ENCODE measurements at regions not wholly inside any gene's neighbourhood (a gene's known extent, or its start where the extent isn't known, plus 50 kb on each side); places are given as distances from the start of the nearest gene placed in this dataset.

DNA sequence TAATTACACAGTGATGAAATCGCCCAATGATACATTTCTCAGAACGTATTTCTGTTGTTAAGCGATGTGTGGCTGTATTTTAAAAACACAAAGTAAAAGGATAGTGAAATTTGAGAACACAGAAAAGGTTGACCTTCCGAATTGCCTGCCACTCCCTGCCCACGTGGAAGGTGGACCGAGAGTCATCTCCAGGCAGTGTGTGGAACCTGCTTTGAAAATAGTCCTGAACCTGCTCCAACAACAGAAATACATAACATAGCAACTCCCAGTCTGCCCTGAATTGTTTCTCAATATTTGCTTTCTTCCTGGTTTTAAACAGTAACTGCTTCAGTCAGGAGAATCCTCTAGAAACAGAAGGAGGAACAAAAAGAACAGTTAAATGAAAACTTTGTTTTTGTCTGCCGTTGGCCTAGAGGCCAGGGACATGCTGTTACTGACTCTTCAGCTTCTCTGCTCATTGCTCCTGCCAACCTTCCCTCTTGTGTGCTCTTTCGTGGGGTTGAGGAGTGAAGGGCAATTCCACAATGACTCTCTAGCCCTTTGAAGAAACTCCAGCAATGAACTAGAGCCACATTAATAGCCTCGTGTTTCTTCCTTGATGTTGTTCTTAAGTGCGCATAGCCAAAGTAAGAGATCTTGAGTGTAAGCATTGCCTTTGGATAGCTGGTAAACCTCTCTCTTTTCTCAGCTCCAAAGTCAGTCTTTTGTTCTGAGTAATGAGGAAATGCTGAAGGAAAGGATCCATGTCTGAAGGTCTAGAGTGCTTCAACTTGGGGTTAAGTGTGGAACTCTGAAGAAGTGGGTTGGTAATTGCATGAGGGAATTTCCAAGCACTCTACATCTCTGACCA is 452.5 kb upstream of the CCL2 start:
- Histone ChIP-seq H3K36me3 (ENCODE audit: insufficient read depth, low read length) (no peaks in the 10 kb centered on the region), H3K4me3 (ENCODE audit: low read length) (no peak overlapping the region), H3K27me3 (ENCODE audit: insufficient read depth, low read length) (no peaks in the 10 kb centered on the region), H3K4me1 (ENCODE audit: insufficient read depth, low read length) (peaks cover 13% of the 10 kb centered on the region; the same call in 1 of the 2 replicates), H3K9me3 (ENCODE audit: insufficient read depth, low read depth, low read length) (no peaks in the 10 kb centered on the region), H3K27ac (ENCODE audit: low read depth, low read length) (no peak overlapping the region), H3K9ac (ENCODE audit: low read depth, low read length) (no peak overlapping the region)
- WGBS = 94% methylated on average over 10 of the region's 10 CpGs

DNA sequence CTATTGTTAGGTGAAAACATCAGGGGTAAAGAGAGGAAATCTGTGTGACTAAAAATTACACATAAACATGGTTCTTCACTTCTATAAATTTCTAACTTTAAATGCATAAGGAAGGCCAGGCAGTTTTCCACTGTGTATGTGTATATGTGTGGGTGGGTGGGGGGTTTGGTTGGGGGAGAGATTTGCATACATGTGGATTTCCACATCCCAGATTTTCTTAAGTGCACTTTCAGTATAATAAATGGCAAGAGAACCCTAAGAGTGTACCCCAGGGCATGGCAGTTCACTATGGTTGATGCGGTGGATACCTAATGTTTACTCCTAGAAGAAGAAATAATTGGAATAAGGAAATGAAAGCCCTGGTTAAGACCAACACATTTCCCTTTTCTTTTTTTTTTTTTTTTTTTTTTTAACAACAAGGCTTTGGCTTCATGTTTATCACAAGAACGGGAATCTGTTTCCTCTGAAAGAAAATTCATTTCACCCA is 451.8 kb upstream of the CCL2 start:
- no peak overlapping the region for H3K4me3 ChIP-seq (ENCODE audit: low read length)
- no peaks in the 10 kb centered on the region for H3K9me3 ChIP-seq (ENCODE audit: insufficient read depth, low read depth, low read length)
- no peaks in the 10 kb centered on the region for H3K36me3 ChIP-seq (ENCODE audit: insufficient read depth, low read length)
- H3K27me3 ChIP-seq (ENCODE audit: insufficient read depth, low read length) = no peaks in the 10 kb centered on the region
- no peak overlapping the region for H3K9ac ChIP-seq (ENCODE audit: low read depth, low read length)
- peaks cover 13% of the 10 kb centered on the region; the same call in 1 of the 2 replicates for H3K4me1 ChIP-seq (ENCODE audit: insufficient read depth, low read length)
- 93% methylated on average over 2 of the region's 2 CpGs for WGBS
- no peak overlapping the region for H3K27ac ChIP-seq (ENCODE audit: low read depth, low read length)

- no peak overlapping the region for H3K27ac ChIP-seq (ENCODE audit: low read depth, low read length)
- H3K4me3 ChIP-seq (ENCODE audit: low read length) = no peak overlapping the region
- no peaks in the 10 kb centered on the region for H3K27me3 ChIP-seq (ENCODE audit: insufficient read depth, low read length)
- peaks cover 13% of the 10 kb centered on the region; the same call in 1 of the 2 replicates for H3K4me1 ChIP-seq (ENCODE audit: insufficient read depth, low read length)
- H3K9me3 ChIP-seq (ENCODE audit: insufficient read depth, low read depth, low read length) = no peaks in the 10 kb centered on the region
- no peak overlapping the region for H3K9ac ChIP-seq (ENCODE audit: low read depth, low read length)
- 96% methylated on average over 2 of the region's 2 CpGs for WGBS
- no peaks in the 10 kb centered on the region for H3K36me3 ChIP-seq (ENCODE audit: insufficient read depth, low read length)
Observed at GRCh38 chr17:33803686-33804085, 451.4 kb upstream of the CCL2 start.

- Histone ChIP-seq H3K27me3 (ENCODE audit: insufficient read depth, low read length) (no peaks in the 10 kb centered on the region), H3K27ac (ENCODE audit: low read depth, low read length) (no peak overlapping the region), H3K36me3 (ENCODE audit: insufficient read depth, low read length) (no peaks in the 10 kb centered on the region), H3K9me3 (ENCODE audit: insufficient read depth, low read depth, low read length) (no peaks in the 10 kb centered on the region), H3K4me3 (ENCODE audit: low read length) (no peak overlapping the region), H3K9ac (ENCODE audit: low read depth, low read length) (no peak overlapping the region), H3K4me1 (ENCODE audit: insufficient read depth, low read length) (peaks cover 13% of the 10 kb centered on the region; the same call in 1 of the 2 replicates)
- WGBS = 97% methylated on average over 3 of the region's 4 CpGs
Observed at GRCh38 chr17:33804401-33804800, 450.7 kb upstream of the CCL2 start.

- Histone ChIP-seq H3K4me3 (ENCODE audit: low read length) (no peak overlapping the region), H3K27me3 (ENCODE audit: insufficient read depth, low read length) (no peaks in the 10 kb centered on the region), H3K9me3 (ENCODE audit: insufficient read depth, low read depth, low read length) (no peaks in the 10 kb centered on the region), H3K4me1 (ENCODE audit: insufficient read depth, low read length) (peaks cover 17% of the 10 kb centered on the region), H3K27ac (ENCODE audit: low read depth, low read length) (no peak overlapping the region), H3K9ac (ENCODE audit: low read depth, low read length) (no peak overlapping the region), H3K36me3 (ENCODE audit: insufficient read depth, low read length) (no peaks in the 10 kb centered on the region)
Observed at GRCh38 chr17:33806631-33807030, 448.5 kb upstream of the CCL2 start.

DNA sequence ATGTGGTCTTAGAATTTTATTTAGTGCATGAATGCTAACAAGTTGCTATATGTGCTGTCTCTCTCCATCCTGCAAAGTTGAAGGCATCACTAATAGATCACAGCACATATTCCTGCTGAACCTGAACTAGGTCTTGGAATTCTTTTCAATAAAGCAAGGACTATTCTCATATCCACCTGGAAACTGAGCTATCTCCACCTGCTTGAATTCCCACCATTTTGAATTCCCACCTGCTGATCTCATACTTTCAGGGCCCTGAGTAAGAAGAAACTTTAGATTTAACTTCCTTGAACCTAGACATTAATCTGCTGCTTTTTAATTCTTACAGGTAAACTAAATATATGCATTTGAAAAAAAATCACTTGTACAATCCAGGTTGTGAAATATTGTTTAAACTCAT is 445.3 kb upstream of the CCL2 start:
- peaks cover 24% of the 10 kb centered on the region for H3K4me1 ChIP-seq (ENCODE audit: insufficient read depth, low read length)
- no peak overlapping the region for H3K9ac ChIP-seq (ENCODE audit: low read depth, low read length)
- no peak overlapping the region for H3K27ac ChIP-seq (ENCODE audit: low read depth, low read length)
- H3K9me3 ChIP-seq (ENCODE audit: insufficient read depth, low read depth, low read length) = no peaks in the 10 kb centered on the region
- H3K27me3 ChIP-seq (ENCODE audit: insufficient read depth, low read length) = no peaks in the 10 kb centered on the region
- no peaks in the 10 kb centered on the region for H3K36me3 ChIP-seq (ENCODE audit: insufficient read depth, low read length)
- no peak overlapping the region for H3K4me3 ChIP-seq (ENCODE audit: low read length)

GRCh38 chr17:33811004-33811760 is 443.9 kb upstream of the CCL2 start:
- Histone ChIP-seq H3K4me3 (ENCODE audit: low read length) (no peak overlapping the region), H3K9ac (ENCODE audit: low read depth, low read length) (no peak overlapping the region), H3K9me3 (ENCODE audit: insufficient read depth, low read depth, low read length) (no peaks in the 10 kb centered on the region), H3K27me3 (ENCODE audit: insufficient read depth, low read length) (no peaks in the 10 kb centered on the region), H3K27ac (ENCODE audit: low read depth, low read length) (no peak overlapping the region), H3K4me1 (ENCODE audit: insufficient read depth, low read length) (peaks cover 18% of the 10 kb centered on the region), H3K36me3 (ENCODE audit: insufficient read depth, low read length) (no peaks in the 10 kb centered on the region)
- 84% methylated on average over 7 of the region's 7 CpGs for WGBS

- Histone ChIP-seq H3K36me3 (ENCODE audit: insufficient read depth, low read length) (no peaks in the 10 kb centered on the region), H3K9ac (ENCODE audit: low read depth, low read length) (no peak overlapping the region), H3K4me3 (ENCODE audit: low read length) (no peak overlapping the region), H3K27ac (ENCODE audit: low read depth, low read length) (no peak overlapping the region), H3K9me3 (ENCODE audit: insufficient read depth, low read depth, low read length) (no peaks in the 10 kb centered on the region), H3K4me1 (ENCODE audit: insufficient read depth, low read length) (peaks cover 11% of the 10 kb centered on the region; the same call in 1 of the 2 replicates), H3K27me3 (ENCODE audit: insufficient read depth, low read length) (no peaks in the 10 kb centered on the region)
- WGBS = 79% methylated on average over 3 of the region's 4 CpGs
Observed at GRCh38 chr17:33811984-33812577, 443.0 kb upstream of the CCL2 start.

DNA sequence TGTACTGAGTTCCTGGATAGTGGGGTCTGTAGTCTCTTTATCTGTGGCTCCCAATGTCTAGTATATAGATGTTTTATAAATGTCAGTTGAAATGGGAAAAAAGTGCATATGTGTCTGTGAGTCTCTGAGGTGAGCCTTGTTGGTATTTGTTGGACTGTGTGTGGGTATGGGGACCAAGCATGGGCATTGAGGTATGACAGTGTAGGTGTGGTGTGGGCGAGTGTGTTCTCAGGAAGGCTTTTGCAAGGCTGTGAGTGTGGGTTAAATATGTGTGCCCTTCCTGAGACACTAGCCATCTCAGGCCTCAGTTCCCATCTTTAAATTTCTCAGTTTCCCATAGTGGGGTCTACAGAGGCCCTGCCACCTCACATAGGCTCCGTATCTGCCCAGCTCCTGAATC is 440.2 kb upstream of the CCL2 start:
- Histone ChIP-seq H3K36me3 (ENCODE audit: insufficient read depth, low read length) (no peaks in the 10 kb centered on the region), H3K4me1 (ENCODE audit: insufficient read depth, low read length) (peaks cover 11% of the 10 kb centered on the region; the same call in 1 of the 2 replicates), H3K9ac (ENCODE audit: low read depth, low read length) (no peak overlapping the region), H3K4me3 (ENCODE audit: low read length) (no peak overlapping the region), H3K27me3 (ENCODE audit: insufficient read depth, low read length) (no peaks in the 10 kb centered on the region), H3K27ac (ENCODE audit: low read depth, low read length) (no peak overlapping the region), H3K9me3 (ENCODE audit: insufficient read depth, low read depth, low read length) (no peaks in the 10 kb centered on the region)
- WGBS = 94% methylated on average over 2 of the region's 2 CpGs

GRCh38 chr17:33816036-33816435 is 439.0 kb upstream of the CCL2 start:
- Histone ChIP-seq H3K27ac (ENCODE audit: low read depth, low read length) (no peak overlapping the region), H3K27me3 (ENCODE audit: insufficient read depth, low read length) (no peaks in the 10 kb centered on the region), H3K9me3 (ENCODE audit: insufficient read depth, low read depth, low read length) (no peaks in the 10 kb centered on the region), H3K36me3 (ENCODE audit: insufficient read depth, low read length) (no peaks in the 10 kb centered on the region), H3K9ac (ENCODE audit: low read depth, low read length) (no peak overlapping the region), H3K4me3 (ENCODE audit: low read length) (no peak overlapping the region), H3K4me1 (ENCODE audit: insufficient read depth, low read length) (peaks cover 10% of the 10 kb centered on the region; the same call in 1 of the 2 replicates)
- WGBS = 68% methylated on average over 2 of the region's 2 CpGs
